SHP77 treated with DMSO at 0.1 percent for 48 hours (cell line): ENCODE measurements at regions not wholly inside any gene's neighbourhood (a gene's known extent, or its start where the extent isn't known, plus 50 kb on each side); places are given as distances from the start of the nearest gene placed in this dataset.

ENCODE experiments used
- DNase-seq: peaks from one replicate; lab custom pipeline; 2025; lab: John Stamatoyannopoulos, UW

DNA sequence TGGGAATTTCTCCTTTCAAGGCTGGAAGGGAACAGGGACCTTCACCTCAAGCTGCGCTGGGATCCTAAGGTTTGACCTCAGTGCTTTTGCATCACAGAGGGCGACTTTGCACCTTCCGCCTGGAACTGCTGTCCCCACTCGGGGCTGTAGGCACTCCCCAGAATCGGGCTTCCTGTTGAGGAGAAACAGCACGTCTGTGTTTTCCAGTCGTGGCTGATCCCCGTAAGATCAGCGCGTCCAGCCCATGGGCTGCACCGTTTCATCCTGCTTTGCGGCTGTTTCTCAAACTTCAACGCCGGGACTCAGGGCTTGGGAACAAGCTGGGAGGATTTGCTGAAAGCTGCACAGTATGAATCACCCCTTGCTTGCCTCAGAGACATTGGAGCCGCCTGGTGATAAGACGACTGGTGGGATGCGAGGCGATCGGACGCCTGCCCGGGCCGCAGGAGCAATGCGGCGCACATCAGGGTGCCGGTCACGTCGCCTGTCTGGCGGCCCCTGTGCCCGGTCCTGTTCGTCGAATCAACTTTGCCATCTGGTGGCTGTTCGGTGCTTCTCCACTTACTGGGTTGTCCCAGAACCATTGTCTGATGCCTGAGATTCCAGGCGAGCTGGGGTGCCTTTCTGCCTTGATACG lies 53.6 kb upstream of the FRMD1 start:
- DNase-seq = no peak

- DNase-seq = no peak
Measured at GRCh38 chr6:168131464-168132415, 52.7 kb upstream of the FRMD1 start.

GRCh38 chr6:168130697-168131371 lies 51.8 kb upstream of the FRMD1 start:
- DNase-seq = no peak

- no peak for DNase-seq
Measured at GRCh38 chr6:168130168-168130696, 51.2 kb upstream of the FRMD1 start.

DNA sequence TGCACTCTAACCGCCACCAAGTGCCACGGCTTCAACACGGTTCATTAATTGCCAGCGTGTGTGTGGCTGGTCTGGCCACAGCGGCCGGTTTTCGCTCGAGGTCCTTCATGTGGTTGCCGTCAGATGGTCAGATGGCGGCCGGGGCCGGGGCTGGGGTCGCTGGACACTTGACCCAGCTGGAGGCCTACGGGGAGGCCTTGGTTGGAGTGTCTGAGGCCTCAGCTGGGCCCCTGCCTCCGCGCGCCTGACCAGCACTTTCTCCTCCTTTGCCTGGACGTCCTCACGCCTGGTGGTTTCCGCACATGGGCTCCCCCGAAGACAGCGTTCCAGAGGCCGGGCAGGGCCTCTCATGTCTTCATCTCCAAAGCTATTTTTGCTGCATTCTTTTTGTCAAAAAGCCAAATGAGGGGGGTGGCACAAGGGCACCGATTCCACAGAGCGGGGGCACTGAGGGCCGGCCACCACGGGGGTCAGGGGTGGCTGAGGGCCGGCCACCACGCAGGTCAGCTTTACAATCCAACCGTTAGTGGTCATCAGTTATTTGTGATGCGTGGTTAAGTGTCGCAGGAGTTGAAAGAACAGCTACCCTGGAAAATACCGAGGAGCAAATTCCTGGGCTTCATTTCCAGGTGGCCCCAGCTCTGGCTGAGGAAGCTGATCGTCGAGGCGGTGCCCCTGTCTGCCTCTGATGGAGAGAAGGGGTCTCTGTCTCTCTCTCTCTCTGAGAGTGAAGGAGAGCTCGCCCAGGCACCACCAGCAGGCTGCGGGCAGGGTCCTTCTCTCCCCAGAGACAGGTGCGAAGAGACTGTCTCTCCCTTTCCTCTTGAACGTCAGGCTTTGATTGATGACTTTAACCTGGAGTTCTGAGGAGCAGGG lies 50.5 kb upstream of the FRMD1 start:
- DNase-seq = no peak

DNA sequence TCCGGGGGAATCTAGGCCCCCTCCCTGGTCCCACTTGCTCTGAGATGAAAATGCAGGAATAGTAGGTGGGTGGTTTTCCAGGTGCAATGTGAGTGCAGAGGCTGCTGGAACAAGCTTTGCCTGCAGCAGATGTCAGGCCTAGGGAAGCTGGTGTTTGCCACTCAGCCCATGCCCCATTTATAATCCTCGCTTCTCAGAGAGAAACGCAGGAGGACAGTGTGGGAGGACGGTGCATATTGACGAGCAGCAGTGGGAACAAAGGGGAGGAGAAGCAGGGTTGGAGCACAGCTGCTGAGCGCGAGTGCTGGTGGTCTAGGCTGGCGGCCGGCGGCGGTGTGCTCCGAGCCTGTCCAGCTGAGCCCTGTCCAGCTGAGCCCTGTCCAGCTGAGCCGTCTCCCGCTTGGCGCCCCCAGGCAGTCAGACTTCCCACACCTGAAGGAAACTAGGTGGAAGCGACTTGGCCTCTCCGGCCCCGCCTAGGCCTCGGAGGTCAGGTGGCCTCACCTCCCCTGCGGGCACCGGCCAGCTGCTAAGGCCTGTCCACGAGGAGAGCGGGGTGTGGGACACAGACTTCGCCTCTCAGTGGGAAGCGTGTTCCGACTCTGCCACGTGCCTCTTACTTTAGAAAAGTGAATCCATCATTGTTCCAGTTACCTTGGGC lies 49.7 kb upstream of the FRMD1 start:
- no peak for DNase-seq
